ENCODE measurements at regions not wholly inside any gene's neighbourhood (a gene's known extent, or its start where the extent isn't known, plus 50 kb on each side); places are given as distances from the start of the nearest gene placed in this dataset.

DNA sequence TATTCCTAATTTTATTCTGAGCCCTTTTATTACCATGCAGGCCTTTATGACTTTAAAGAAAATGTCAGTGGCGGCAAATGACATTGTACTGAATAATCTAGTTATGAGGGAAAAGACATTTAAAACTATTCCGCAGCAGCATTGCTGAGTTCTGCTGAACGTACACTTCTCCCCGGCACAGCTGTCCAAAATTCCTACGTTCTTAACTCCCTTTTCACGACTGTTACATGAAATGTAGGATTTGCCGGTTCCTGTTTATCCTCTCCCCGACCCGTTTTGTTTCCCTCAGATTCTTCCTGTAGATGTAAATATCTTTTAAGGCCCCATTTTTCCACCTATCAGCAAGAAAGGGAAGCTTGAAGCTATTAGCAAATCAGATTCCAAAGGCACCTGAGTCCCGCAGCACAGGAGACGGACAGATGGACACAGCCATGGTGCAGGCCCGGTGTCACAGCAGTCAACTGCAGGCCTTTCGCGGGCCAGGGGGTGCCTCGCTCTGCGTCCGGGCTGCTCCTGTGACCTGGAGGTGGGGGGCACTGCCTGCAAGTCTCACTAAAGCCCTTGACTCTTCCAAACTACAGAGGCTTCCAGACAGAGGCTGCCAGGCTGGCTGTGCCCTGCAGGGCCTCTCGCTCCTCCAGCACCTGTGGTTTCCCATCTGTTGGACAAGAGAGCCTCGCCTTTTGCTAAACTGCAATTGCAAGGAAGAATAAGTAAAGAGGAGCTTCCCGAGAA, 485.0 kb upstream of the MGMT start:
- DNase-seq (ENCODE audit: low read depth in 1 of 2, low spot score in 1 of 2): no peak

DNA sequence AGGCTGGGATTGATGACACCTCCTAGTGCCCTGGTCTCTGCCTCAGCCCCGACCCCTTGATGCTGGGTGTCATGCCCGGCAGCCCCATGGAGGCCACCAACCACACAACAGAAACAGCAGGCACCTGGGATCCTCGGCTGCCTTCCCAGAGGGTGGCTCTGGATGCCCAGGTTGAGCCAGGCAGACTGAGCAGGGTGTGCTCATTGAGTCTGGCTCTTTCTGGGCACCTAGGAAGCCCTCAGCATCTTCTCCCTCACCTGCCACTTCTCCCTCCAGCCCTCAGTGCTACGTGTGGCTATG, 484.5 kb upstream of the MGMT start:
- DNase-seq (ENCODE audit: low read depth in 1 of 2, low spot score in 1 of 2): no peak

GRCh38 chr10:128985036-128985435, 482.0 kb upstream of the MGMT start:
- no peak for DNase-seq (ENCODE audit: low read depth in 1 of 2, low spot score in 1 of 2)

DNA sequence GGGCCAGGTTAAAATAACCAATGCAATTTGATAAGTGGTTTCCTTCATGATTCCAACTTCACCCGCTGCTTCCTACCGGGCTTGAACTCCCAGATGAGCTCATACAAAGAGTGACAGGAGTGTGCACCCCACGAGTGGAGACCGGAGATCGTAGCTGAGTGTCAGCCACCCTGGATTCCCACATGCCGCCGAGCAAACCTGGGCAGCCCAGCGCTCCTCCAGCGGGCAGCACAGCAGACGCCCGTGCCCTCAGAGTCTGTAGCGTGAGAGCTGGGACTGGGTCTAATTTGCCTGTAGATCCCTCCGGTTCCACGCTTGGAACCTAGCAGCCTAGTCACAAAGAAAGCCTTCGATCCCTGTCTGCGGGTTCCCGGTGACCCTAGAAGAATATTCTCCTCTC, 476.1 kb upstream of the MGMT start:
- no peak for DNase-seq (ENCODE audit: low read depth in 1 of 2, low spot score in 1 of 2)

DNA sequence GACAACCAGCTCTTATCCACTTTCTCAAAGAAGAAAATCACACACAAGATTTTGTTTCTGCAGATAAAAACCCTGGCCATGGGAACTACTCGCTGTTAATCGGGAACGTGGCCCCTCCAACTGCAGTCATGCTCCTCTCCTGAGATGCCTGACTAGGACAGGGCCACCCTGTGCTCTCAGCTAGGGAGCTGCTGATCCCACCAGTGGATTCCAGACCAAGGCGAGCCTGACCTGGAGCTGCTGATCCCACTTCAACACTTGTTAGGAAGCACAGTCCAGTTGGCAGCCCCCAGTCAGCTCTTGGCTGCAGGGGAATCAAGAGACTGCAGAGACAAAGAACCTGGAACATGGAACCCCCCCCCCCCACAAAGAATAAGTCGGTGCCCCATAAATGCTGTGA, 474.3 kb upstream of the MGMT start:
- no peak for DNase-seq (ENCODE audit: low read depth in 1 of 2, low spot score in 1 of 2)

GRCh38 chr10:128993443-128993842, 473.6 kb upstream of the MGMT start:
- DNase-seq (ENCODE audit: low read depth in 1 of 2, low spot score in 1 of 2): no peak

DNA sequence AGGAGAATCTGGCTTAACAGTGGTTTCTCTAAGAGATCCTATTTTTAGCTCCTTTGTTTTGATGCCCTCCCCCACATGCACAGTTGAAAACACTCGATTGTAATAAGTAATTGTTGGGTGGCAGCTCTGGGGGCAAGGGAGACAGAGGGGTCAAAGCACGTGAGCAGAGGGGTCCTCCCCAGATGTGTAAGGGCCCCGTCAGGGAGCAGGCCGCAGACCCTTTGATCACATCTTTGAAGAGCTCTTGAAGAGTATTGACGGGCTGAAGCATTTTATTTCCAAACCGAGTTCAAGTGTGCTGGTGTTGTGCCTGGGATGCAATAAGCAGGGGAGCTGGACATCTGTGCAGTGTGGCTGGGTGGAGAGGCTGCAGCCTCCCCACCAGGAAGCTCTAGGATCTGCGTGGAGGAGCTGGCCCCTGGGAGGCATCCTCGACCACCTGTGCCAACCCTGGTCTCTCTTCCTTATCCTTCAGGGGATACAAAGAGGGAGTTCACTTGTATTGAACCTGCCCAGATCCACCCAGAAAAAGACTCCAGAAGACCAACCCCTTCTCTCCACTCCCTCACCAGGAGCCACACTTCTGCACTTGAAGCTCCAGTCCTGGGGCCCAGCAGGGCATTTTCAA, 473.0 kb upstream of the MGMT start:
- DNase-seq (ENCODE audit: low read depth in 1 of 2, low spot score in 1 of 2): no peak

DNA sequence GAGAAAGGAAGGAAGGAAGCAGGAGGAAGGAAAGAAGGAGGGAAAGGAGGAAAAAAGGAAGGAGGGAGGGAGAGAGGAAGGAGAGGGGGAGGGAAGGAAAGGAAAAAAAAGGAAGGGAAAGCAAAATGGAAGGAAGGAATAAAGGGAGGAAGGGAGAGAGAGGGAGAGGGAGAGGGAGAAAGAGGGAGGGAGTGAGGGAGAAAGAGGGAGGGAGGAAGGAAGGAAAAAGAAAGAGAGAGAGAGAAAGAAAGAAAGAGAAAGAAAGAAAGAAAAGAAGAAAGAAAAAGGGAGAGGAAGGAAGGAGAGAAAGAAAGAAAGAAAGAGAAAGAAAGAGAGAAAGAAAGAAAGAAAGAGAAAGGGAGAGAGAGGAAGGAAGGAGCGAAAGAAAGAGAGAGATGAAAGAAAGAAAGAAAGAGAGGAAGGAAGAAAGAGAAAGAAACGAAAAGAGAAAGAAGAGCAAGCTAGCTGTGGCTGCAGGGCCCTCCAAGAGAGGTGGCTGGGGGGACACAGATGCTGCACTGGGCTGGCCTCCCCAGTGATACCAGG, 472.4 kb upstream of the MGMT start:
- DNase-seq (ENCODE audit: low read depth in 1 of 2, low spot score in 1 of 2): no peak

- DNase-seq (ENCODE audit: low read depth in 1 of 2, low spot score in 1 of 2): no peak
Measured at GRCh38 chr10:128995676-128996075, 471.4 kb upstream of the MGMT start.

GRCh38 chr10:128996092-128996491, 470.9 kb upstream of the MGMT start:
- DNase-seq (ENCODE audit: low read depth in 1 of 2, low spot score in 1 of 2): no peak

DNA sequence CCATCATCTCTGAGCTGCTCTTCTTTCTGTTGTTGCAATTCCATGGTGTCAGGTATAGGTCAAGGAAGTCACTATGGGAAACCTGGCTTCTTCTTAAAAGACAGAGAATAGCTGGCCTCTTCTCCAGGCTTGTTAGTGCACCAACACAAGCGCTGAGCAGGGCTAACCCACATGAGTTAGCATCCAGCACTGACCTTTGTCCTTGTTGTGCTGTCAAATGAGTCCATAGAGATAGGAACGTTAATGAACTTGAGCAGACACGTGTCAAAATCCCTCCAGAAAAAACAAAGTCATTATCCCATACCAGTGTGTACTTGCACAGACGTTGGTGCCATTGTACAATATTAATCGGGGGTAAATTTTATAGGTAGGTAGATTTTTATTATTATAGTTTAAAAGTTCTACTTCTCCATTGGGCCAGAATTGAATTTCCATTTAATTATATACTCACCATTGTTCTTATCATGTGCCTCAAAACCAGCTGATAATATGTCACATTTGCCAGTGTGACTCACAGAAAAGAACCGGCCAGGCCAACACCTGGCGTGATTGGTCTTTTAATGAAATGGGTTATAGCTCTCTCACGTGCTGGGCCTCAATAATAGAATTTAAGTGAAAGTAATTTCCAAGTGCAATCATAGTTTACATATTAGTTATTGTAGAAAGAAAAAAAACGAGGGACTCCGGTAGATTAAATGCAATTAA, 468.8 kb upstream of the MGMT start:
- no peak for DNase-seq (ENCODE audit: low read depth in 1 of 2, low spot score in 1 of 2)

DNA sequence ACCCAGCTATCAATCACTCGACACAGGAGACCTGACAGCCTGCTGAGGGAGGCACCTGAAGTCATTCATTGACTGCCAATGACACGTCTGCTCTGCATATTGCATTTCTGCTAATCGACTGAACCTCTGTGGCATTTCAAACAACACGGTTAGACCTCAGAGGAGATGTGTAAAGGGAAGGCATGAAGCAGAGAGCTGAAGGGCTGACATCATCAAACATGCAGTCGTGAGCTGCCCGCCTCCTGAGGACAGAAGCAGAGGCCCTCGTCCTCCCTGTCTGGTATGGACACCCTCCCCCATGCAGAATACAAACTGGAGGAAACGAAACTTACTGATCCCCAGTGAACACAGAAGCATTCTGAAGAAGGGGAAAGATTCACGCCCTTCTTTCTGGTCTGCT, 462.6 kb upstream of the MGMT start:
- DNase-seq (ENCODE audit: low read depth in 1 of 2, low spot score in 1 of 2): no peak

- DNase-seq (ENCODE audit: low read depth in 1 of 2, low spot score in 1 of 2): no peak
Measured at GRCh38 chr10:129005080-129005479, 462.0 kb upstream of the MGMT start.

DNA sequence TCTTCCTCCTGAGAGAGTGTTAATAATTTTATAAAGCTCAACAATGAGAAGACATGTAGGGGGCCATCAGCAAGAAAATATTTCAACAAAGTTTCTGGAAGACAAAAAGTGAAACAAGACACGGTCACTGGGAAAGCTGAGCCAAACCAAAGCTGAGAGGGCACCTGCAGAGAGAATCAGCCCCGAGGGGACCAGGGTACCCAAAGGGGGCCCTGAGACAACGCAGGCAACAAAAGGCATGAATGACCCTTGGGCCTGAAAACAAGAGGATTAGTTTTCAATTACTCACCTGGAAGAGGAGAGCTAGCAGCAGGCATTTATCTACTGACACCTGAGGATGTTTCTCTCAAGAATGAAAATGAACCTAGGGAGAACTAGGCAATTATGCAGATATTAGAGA, 461.2 kb upstream of the MGMT start:
- DNase-seq (ENCODE audit: low read depth in 1 of 2, low spot score in 1 of 2): no peak

DNA sequence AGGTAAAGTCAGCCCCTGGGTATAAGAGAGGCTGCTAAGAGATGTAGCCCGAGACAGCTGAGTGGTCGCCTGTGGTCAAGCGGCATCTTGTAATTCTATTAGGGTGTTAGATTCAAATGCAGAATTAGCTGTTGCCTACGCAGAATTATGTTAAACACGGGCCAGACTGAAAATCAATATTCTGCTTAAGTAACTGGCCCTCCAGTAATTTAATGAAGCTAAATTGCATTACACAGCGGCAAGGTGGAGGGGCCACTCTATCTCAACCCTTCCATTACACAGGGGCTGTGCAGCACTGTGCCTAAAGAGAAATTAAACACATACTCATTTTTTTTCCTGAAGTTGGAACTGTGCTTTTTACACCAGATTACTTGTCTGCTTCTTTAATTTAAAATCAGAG, 448.5 kb upstream of the MGMT start:
- DNase-seq (ENCODE audit: low read depth in 1 of 2, low spot score in 1 of 2): no peak

DNA sequence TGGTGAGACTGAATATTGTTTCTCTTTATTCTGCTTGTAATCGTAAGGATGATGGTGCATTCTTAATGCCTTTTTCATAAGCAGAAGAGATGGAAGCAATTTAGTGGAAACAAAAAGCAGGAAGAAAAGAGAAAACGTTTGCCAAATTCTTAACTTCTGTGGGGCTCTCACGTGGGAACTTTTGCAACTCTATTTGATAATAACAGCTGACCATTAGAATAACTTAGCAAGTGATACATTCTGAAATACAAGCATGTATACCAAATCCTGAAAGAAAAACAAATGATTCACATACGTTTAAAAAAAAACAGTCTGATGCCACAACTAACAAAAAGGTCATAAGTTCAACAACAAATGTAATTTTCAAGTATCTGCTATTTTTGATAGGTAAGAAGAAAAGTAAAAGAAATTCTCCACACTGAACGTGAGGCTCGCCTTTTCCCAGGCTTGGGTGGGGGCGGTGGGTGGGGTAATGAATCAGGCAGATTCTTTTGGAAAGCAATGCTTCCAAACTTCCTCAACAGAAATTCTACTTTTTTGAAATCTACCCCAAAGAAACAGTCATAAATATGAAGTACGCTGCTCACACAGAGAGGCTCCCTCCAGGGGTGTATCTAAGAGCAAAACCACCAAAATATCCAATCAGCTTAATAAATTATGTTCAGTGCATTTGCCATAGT, 446.2 kb upstream of the MGMT start:
- DNase-seq (ENCODE audit: low read depth in 1 of 2, low spot score in 1 of 2): no peak

- no peak for DNase-seq (ENCODE audit: low read depth in 1 of 2, low spot score in 1 of 2)
Measured at GRCh38 chr10:129021594-129022304, 445.3 kb upstream of the MGMT start.

DNA sequence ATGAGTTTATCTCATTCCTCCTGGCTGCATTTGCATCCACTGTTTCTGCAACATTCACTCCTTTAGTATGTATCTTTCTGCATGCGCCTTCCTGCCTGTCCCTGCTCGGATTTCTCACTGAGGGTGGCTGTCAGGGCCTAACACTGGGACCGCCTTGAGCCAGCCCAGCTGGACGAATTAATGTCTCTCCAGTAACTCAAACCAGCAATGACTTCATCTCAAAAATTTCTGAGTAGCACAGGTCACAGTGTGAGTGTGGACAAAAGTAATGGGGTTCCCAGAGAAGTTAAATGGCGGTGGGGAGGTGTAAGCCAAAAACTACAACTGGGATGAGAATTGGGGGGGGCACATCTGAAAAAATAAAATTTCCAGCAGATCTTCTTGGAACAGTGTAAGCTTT, 444.0 kb upstream of the MGMT start:
- no peak for DNase-seq (ENCODE audit: low read depth in 1 of 2, low spot score in 1 of 2)

DNA sequence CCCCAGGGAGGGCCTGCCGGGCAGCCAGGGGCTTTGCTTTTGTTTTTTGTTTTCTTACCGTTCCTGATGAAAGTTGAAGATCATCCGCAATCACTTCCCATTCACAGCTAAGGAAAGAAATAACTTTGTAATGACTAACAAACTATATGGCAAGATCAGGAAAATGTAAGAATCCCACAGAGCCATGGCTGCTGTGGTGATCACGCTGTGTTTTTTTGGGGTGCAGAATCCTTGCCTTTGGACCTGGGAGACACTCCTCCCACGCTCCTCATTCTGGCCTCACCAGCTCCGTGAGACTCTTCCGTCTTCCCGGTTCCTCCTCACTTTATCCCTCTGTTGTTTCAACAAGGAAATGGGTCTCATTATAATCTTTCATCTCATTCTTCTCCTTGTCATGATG, 443.0 kb upstream of the MGMT start:
- DNase-seq (ENCODE audit: low read depth in 1 of 2, low spot score in 1 of 2): no peak

DNA sequence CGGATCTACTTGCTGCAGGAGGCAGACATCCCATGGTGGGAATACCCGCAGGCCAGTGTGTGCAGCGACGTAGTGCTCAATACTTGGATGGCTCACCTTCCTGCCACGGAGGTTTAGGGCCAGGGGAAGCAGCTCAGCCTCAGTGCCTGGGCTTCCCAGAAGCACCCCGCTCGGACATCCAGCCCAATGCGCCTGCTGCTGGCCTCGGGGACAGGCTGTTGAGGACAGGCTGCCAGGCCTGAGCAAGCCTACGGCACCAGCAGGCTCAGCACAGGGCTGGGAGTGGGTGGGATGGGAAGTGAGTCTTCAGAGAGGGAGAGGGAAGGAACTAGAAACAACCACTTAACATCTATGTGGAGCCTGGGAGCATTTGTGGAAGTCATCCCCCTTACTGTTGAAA, 441.3 kb upstream of the MGMT start:
- DNase-seq (ENCODE audit: low read depth in 1 of 2, low spot score in 1 of 2): no peak

GRCh38 chr10:129027906-129028305, 439.1 kb upstream of the MGMT start:
- DNase-seq (ENCODE audit: low read depth in 1 of 2, low spot score in 1 of 2): no peak
